Keratinocyte (primary cell): ENCODE measurements at regions not wholly inside any gene's neighbourhood (a gene's known extent, or its start where the extent isn't known, plus 50 kb on each side); places are given as distances from the start of the nearest gene placed in this dataset.

ENCODE experiments used
- EZH2 ChIP-seq: IDR thresholded peaks from one replicate; pipeline ENCODE4 v1.6.1; 2012; ENCODE audit warnings: inconsistent platforms, mild to moderate bottlenecking, low read length, moderate library complexity
- TF ChIP-seq, protein P1 (sequence below), 3 experiments: IDR thresholded peaks in 1 of 3; conservative IDR thresholded peaks in 1 of 3; optimal IDR thresholded peaks in 1 of 3; 2 replicates in 2 of 3; 3 replicates in 1 of 3; pipeline versions ENCODE3 to v1.5.1; 2011; ENCODE audit warnings: low read length in 3 of 3, mild to moderate bottlenecking in 3 of 3, moderate library complexity in 2 of 3, control low read depth in 1 of 3, inconsistent platforms in 1 of 3; ENCODE audit not compliant: insufficient read depth in 2 of 3; ENCODE audit errors: extremely low read depth in 1 of 3

- TF ChIP-seq, protein P1, sequence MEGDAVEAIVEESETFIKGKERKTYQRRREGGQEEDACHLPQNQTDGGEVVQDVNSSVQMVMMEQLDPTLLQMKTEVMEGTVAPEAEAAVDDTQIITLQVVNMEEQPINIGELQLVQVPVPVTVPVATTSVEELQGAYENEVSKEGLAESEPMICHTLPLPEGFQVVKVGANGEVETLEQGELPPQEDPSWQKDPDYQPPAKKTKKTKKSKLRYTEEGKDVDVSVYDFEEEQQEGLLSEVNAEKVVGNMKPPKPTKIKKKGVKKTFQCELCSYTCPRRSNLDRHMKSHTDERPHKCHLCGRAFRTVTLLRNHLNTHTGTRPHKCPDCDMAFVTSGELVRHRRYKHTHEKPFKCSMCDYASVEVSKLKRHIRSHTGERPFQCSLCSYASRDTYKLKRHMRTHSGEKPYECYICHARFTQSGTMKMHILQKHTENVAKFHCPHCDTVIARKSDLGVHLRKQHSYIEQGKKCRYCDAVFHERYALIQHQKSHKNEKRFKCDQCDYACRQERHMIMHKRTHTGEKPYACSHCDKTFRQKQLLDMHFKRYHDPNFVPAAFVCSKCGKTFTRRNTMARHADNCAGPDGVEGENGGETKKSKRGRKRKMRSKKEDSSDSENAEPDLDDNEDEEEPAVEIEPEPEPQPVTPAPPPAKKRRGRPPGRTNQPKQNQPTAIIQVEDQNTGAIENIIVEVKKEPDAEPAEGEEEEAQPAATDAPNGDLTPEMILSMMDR (optimal IDR thresholded peaks at IDR 0.05 in 1 of 3, IDR thresholded peaks at IDR 0.05 in 1 of 3, conservative IDR thresholded peaks at IDR 0.05 in 1 of 3; ENCODE audit: extremely low read depth in 1 of 3, insufficient read depth in 2 of 3, low read length in 3 of 3), result no peak
- no peak for TF ChIP-seq EZH2
Measured at GRCh38 chr7:4626318-4626845, 55.7 kb upstream of the FOXK1 start.
